T-helper 1 cell treated with Interleukin-12 subunit alpha and Interleukin-12 subunit beta and Interleukin-4 antibody, amounts not matched to agents 30 ng/mL and 1 ng/mL, for 36 hours (primary cell): ENCODE measurements at regions not wholly inside any gene's neighbourhood (a gene's known extent, or its start where the extent isn't known, plus 50 kb on each side); places are given as distances from the start of the nearest gene placed in this dataset.
"Not testable (repeated sequence)": the region's sequence is repeated elsewhere in the genome, so short reads cannot be mapped to it uniquely, and the experiment has no call there.

ENCODE experiments used
- intact Hi-C: fragments of 100-400 bp; cut with micrococcal nuclease; formaldehyde crosslinking; loops from one replicate; pipeline ENCODE4 v1.15.1; 2024

DNA sequence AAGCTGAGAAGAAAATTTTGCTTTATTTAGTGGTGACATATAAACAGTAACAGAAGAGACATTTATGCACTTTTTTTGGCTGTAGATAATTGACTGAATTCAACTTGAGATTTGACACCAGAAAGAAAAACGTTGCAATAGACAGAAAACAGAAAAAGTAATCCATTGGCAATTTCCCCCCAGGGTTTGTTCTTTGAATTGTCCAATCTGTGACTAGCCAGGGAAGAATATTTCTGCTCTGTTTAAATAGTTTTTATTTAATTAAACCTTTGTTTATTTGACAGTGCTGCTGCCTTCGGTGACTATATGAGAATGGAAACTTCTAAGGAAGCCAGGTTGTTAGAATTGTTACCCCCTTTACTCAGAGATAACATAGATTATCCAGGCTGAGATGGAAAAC lies 210.6 kb downstream of the DEPDC1B start:
- intact Hi-C loops, result no loop called here

DNA sequence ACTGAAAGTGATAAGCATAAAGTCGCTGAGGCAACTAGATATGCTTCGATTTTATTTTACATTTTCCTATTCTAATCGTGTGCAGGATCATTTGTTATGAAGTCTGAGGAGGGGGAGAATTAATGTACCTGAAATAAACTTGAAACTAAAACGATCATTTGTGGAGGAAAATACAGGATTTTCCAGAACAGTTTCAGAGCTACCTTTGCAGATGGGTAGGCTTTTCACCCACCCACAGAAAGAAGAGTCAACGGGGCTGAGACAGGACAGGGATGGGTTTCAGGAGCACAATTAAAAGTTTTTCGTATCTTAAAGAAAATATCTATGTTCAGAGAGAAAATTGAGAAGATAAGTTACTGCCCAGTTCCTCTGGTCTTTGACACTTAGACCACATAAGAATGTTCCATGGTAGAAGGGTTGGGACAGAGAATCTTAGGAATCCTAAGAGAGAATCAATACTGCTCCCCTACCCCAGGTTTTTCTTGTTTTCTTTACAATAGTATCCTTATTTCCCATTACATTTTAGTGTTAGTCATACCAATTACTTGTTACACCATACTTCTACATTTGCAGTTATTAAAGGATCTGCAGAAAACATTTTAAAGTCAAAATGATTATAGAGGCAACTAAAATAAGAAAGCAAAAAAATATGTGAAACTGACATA lies 211.4 kb downstream of the DEPDC1B start:
- intact Hi-C loops, result no loop called here

DNA sequence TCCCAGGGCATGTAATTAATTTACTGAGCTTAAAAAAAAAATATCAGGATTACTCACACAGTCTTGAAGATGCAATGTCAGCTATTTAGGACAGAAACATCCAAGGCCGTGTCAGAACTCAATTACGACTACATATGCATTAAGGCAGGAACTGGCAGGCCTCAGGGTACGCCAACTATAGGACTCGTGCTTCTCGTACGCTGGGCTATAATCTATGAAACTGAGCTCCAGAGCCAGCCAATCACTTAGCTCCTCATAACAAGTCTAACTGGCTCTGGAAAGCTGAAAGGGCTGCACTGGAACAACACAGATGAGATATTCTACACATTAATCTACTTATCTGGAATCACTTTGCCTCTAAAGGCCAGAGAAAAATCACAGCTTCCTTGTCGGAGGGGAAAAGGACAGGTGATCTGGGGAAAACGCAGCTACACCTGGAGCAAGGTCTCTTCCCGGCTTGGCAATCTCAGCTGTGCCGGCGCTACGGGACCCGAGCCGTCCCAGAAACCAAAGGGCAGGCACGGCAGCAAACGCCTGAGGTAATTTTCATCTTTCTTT lies 212.0 kb downstream of the DEPDC1B start:
- intact Hi-C loops, result no loop called here

DNA sequence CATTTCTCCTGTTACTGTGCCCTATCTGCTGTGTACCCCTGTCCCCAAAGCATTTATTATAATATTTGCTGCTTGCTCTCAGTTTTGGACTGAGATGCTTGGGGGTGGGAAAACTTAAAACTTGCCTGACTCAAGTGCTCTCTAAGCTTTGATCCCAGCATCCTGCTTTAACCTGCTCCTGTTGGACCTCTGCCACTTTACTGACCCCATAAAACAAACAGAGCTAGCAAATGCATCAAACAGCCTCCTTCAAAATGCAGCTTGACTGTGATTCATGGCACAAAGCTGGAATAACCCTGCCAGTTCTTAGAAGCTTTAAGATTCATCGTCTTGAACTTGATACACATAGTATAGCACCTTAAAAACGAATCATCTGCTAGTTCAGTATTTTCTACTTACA lies 212.5 kb downstream of the DEPDC1B start:
- intact Hi-C loops, result no loop called here

DNA sequence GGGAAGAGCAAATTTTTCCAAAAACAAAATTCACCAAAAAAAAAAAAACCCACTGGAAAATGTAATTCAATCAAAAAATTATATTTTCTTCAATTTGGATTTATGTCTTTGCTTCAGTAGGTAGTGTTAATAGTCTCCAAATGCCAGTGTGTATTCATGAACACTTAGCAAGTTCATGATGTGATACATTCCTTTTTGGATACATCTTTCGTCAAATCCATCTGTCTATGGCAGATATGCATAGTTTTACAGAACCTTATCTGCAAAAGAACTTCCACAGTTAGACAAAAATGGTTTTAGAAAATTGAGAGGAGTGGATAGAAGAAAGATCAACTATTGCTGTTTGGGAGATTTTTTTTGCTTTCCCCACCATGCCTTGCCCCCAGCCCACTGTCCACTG lies 214.6 kb downstream of the DEPDC1B start:
- intact Hi-C loops, result no loop called here

DNA sequence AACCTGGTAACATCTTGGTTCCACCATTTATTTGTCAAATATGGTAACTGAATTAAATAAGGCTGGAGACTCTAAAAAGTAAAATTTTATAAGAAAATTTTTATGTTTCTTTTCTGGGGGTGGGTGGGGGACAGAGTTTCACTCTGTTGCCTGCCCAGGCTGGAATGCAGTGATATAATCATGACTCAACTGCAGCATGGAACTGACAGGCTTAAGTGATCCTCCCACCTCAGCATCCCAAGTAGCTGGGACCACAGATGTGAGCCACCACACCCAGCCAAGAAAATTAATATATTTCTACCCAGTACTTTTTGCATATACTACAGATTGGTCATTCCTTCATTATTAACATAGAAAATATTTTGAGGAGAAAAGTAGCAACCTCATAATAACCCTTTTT lies 216.9 kb downstream of the DEPDC1B start:
- intact Hi-C loops, result no loop called here

DNA sequence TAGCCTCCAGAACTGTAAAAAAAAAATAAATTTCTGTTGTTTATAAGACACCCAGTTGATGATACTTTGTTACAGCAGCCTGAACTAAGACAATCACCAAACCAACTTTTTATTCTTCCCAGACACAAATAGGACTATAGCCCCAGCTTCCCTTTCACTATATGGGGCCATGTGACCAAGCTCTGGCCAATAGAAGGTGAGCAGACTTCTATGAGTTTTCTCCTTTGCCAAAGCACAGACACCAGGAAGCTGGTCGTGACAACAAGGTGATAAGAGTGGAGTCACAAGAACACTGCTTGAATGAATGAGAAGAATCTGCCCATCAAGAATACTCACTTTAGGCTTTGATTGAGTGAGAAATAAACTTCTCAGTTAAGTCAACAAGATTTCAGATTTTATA lies 217.7 kb downstream of the DEPDC1B start:
- intact Hi-C loops, result no loop called here

DNA sequence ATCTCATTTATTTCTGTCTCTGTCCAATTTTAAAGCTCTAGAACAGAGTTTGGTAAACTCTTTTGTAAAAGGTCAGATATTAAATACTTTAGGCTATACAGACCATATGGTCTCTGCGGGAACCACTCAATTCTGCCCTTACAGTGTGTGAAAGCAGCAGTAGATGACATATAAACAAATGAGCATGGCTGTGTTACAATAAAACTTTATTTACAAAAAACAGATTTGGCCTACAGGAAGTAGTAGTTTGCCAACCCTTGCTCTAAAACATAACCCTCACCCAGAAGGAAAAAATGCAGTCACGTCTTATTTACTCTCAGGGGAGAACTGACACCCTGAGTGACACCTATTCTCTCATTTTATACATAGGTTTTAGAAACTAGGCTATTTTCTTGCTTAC lies 220.4 kb downstream of the DEPDC1B start:
- intact Hi-C loops, result no loop called here

DNA sequence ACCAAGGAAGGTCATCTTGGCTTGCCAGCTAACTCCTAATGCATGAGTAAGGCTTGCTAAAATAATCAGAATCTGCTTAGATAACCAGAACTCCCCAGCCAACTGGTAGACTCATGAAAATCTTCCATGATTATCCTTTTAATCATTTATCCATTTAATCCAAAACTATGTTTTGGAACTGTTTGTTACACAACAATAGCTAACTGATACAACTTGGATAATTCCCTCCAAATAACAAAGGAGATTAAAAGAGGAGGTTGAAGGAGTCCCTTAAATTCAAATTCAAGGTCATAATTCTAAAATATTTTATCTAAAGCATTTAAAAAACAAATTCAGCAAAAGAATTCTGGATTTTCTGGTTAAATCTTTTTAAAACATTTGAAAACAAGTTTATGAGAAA lies 222.1 kb downstream of the DEPDC1B start:
- intact Hi-C loops, result no loop called here

DNA sequence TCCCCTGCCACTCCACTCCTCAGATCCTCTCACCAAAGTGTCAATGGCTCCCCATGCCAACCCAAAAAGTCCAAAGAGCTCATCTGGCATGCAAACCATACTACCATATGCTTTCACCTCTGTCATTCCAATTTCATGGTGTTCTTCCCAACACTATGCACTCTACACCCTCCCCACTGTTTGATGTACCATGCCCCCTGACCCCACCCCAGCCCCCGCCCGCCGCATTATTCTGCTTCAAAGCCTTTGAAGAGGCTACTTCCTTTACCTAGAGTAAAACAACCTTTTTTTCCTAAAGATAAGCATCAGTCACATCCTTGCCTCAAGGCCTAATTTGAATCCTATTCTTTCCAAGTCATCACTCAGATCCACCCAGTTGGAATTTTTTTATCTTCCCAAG lies 226.3 kb downstream of the DEPDC1B start:
- intact Hi-C loops, result no loop called here

DNA sequence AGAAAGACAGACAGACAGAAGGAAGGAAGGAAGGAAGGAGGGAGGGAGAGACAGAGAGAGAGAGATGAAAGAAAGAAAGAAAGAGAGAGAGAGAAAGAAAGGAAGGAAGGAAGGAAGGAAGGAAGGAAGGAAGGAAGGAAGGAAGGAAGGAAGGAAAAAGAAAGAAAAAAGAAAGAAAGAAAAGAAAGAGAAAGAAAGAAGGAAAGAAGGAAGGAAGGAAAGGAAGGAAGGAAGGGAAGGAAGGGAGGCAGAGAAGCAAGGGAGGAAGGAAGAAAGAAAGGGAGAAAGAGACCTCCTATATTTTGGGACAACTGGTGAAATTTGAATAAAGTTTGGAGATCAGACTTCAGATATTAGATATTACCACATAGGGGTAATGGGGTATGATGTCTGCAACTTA lies 226.9 kb downstream of the DEPDC1B start:
- intact Hi-C loops, result not testable (repeated sequence)

DNA sequence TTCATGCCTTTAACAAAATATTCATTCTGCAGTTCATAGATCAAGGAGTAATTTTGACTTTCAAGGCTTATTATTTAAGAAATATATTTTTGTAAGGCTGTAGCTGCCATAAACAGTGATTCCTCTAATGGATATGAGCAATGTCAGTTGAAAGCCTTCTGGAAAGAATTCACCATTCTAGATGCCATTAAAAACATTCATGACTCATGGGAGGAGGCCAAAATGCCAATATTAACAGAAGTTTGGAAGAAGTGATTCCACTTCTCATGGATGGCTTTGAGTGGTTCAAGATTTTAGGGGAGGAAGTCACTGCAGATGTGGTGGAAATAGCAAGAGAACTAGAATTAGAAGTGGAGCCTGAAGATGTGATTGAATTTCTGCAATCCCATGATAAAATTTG lies 229.1 kb downstream of the DEPDC1B start:
- intact Hi-C loops, result no loop called here

DNA sequence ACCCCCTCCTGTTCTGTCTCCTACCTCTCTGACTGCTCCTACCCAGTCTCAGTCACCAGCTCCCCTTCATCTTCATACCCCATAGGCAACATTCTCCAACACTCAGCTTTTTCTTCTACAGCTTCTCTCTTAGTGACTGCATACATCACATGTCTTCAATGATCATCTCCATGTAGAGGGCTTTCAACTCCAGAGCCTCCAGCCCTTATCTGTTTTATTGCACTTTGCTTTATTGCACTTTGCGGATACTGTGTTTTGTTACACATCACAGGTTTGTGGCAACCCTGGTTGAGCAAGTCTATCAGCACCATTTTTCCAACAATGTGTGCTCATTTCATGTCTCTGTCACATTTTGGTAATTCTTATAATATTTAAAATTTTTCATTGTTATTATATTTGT lies 230.7 kb downstream of the DEPDC1B start:
- intact Hi-C loops, result no loop called here

DNA sequence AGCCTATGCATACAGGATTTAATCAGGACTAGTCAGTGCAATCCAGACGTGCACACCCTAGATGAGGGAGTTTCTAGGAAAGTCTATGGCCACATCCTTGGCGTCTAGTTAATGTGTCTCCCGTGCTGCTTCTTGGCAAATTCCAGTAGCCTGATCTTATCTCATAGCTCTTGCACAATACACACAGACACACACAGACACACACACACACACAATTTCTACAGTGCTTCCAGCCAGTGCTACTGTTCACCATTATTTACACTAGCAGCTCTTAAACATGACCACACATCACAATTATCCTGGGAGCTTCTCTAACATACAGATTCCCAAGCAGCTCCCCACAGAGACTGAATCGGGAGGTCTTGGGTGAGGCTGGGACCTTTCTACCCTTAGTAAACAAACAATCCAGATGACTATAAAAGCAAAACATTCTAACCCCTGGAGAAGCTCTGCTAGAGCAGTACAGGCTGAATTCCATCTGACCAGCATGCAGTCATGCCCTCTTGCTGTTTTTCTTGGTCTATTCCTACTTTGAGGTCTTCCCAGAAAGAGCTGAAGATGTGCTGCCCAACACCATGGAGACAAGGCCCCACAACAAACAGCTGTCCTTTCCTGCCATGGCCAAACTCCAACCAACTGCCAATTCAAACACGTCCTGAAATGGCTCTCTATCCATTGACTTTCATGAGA lies 236.6 kb downstream of the DEPDC1B start:
- intact Hi-C loops, result no loop called here

DNA sequence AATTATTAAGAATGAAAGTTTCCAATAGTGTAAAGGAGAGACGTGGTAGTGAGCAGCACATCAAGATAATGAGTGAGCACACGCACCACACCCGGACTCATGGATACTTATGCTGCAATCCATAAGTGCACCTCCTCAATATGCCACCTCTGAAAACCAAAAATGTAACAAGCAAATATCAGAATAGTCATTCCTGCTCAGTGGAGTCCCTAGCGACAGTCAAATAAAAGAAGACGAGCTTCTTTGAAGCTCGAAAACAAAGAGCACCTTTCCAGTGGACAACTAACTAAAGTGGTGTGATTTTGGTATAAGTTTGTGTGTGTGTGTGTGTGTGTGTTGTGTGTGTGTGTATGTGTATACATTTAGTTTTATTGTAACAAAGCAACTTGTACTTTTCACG lies 241.3 kb downstream of the DEPDC1B start:
- intact Hi-C loops, result no loop called here

DNA sequence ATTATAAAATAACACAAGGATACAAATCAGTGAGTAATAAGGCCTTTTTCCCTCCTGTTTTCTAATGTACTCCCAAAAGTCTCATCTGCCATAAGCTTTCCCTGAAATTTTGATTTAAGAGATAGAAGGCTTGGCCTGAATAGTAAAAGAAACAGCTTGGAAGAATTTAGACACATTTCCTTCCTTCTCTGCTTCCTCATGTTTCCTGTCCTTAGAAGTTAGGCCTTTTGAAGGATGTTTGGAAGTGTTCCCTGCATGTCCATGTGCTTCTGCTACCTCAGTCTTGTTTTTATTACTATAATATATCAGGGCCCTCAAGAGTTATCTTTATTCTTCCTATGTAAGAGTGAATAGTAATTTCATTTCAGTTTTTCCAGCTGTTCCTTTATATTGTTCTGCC lies 242.7 kb downstream of the DEPDC1B start:
- intact Hi-C loops, result no loop called here

DNA sequence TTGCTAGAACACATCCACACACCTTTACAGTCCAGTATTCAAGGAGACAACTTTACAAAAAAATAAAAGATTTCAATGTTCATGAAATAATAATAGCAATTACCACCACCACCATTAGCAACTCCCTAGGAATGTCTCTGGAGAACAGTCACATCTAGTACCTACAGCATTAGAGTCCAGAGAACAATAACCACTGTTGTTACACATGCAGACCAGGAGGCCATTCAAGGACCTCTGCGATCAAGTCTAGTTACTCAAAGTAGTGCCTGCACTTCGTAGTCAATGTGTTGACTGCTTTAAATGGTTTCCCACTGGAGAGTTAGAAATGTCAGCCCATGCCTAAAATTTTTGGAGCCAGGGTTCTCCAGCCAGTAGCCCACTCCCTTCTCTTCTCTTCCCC lies 244.4 kb downstream of the DEPDC1B start:
- intact Hi-C loops, result no loop called here

DNA sequence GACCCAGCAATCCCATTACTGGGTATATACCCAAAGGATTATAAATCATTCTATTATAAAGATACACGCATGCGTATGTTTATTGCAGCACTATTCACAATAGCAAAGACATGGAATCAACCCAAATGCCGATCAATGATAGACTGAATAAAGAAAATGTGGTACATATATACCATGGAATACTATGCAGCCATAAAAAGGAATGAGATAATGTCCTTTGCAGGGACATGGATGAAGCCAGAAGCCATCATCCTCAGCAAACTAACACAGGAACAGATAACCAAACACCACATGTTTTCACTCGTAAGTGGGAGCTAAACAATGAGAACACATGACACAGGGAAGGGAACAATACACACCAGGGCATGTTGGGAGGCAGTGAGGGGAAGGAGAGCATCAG lies 245.7 kb downstream of the DEPDC1B start:
- intact Hi-C loops, result not testable (repeated sequence)

DNA sequence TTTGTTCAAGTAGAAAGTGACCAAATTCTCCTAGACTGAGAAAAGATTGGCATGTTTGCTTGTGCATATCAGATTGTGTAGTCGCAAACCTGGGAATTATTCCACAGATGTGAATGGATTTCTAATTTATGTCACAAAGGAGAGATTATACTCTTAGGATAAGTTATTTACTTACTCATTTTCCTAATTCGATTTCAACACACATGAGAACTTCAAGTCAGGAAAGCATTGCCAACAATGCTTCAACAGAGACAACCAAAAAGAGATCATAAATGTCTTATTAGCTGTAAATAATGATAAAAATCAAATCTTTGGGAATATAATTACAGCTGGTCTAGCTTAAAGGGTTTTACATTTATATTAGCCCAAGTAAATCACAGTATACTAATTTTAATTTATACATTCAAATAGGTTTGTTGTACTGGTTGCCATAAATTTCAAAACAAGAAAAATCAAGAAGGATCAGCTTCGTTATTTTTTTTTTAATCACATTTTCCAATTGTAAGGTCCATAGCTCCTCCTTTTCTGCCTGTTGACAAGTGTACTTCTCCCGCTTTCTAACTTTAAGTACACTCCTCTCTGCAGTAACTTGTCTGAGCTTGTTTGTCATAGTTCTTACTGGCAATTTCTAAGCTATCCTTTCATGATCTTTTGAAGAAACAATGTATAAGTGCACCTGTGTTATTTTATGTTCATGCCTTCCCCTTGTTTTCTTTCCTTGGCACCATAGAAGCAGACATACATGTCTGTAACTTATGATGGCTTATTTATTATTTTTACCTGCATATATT lies 246.6 kb downstream of the DEPDC1B start:
- intact Hi-C loops, result no loop called here

DNA sequence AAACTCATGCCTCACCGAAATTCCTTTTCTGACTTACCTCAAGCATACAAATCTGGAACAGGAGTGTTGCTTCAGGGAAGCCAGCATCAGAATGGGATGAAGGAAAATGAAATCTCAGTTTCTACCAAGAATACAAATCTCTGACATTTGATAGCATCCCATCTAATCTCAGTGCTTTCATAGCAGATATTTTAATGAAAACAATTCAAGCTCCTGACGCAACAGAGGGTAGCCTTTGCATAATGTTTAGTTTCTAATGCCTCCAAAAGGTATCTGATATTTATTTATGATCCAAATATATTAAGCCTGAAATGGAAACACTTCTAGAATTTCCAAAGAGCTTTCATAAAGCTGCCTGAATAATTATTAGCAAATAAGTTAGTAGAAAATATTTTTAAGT lies 251.4 kb downstream of the DEPDC1B start:
- intact Hi-C loops, result no loop called here

DNA sequence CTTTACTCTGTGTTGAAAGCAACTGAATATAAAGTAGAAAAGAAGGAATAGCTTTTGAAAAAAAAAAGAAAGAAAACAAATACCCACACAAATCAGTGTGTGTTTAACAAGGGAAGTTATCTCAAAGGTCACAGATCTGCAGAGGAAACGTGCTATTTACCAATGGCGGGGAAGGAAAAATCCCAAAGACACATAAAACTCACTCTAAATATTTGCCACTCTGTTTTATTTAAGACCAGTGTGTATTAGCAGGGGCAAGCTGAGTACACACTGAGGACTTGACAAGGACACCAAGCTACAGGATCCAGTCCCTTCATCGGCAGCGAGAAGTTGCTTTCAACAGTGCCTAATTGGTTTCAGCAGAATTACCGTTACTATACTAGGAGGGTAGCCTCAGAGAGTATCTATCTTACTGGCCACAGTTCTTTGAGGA lies 252.5 kb downstream of the DEPDC1B start:
- intact Hi-C loops, result no loop called here

DNA sequence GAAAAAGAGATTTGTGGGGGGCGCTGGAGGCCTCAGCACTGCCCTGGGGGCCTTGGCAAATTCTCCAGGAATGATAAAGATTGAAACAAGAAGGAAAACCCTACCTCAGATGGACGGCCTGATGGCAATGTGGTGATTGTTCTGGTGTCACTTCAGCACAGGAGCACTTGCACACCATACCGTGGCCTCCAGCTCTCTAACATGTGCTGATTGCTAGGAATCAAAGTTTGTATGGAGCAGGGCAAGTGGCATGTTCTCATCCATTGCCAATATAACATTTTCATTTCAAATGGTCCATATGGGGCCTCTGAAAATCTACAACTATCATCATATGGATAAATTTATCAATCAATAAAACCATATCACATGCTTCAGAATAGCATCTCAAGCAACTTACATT lies 253.0 kb downstream of the DEPDC1B start:
- intact Hi-C loops, result no loop called here
